ENCODE measurements at regions not wholly inside any gene's neighbourhood (a gene's known extent, or its start where the extent isn't known, plus 50 kb on each side); places are given as distances from the start of the nearest gene placed in this dataset.
A peak's percentile ranks its signal among the peaks of the same experiment; 100 is the strongest.

- Histone ChIP-seq H3K27me3 (replicated peaks in 1 of 4; ENCODE audit: control insufficient read depth in 3 of 4, extremely low read depth in 1 of 4, insufficient read depth in 3 of 4, low read length in 3 of 4) (no peaks in the 10 kb centered on the region), H3K14ac (ENCODE audit: insufficient read length) (no peak overlapping the region), H4K8ac (ENCODE audit: extremely low read depth, insufficient read depth, low read length) (no peak overlapping the region), H2BK5ac (ENCODE audit: low read depth, low read length) (no peak overlapping the region), H2AFZ (ENCODE audit: low read length) (no peak overlapping the region), H2BK120ac (replicated peaks; ENCODE audit: low read depth, low read length) (no peak overlapping the region), H3K9me3 (ENCODE audit: insufficient read depth in 2 of 2, low read depth in 1 of 2, low read length in 1 of 2) (no peaks in the 10 kb centered on the region; a peak in 1 of 4 replicates), H3K36me3 (ENCODE audit: control insufficient read depth in 2 of 4, insufficient read depth in 4 of 4, low read length in 3 of 4) (no peaks in the 10 kb centered on the region), H2BK20ac (ENCODE audit: low read length) (no peak overlapping the region), H3K4me1 (replicated peaks in 1 of 4; ENCODE audit: control insufficient read depth in 3 of 4, insufficient read depth in 4 of 4, low read length in 3 of 4) (peaks cover 0 to 3% (median 0%) of the 10 kb centered on the region in 4 experiments; a peak in 2 of 7 replicates), H3K4ac (replicated peaks; ENCODE audit: insufficient read length, low read depth, low read length) (no peak overlapping the region), H2BK12ac (ENCODE audit: low read depth, low read length) (no peak overlapping the region), H3K4me2 (ENCODE audit: insufficient read depth in 1 of 2, low read depth in 2 of 2, low read length in 2 of 2) (no peak overlapping the region), H3K9ac (replicated peaks in 1 of 4; ENCODE audit: extremely low read depth in 1 of 4, low read depth in 3 of 4, low read length in 3 of 4) (no peak overlapping the region), H3K18ac (ENCODE audit: extremely low read depth, low read length) (no peak overlapping the region), H3K23ac (ENCODE audit: insufficient read length) (no peak overlapping the region), H3K79me1 (ENCODE audit: low read depth, low read length) (no peaks in the 10 kb centered on the region), H4K5ac (ENCODE audit: insufficient read length, low read depth, low read length) (no peak overlapping the region), H4K91ac (replicated peaks; ENCODE audit: insufficient read length, low read length) (no peak overlapping the region), H3K56ac (replicated peaks; ENCODE audit: insufficient read length, low read depth, low read length) (no peak overlapping the region), H3K4me3 (ENCODE audit: extremely low read depth in 1 of 4, insufficient read depth in 2 of 4, low read depth in 3 of 4, low read length in 4 of 4) (no peak overlapping the region), H3K27ac (ENCODE audit: low read depth, low read length) (no peak overlapping the region), H3K79me2 (ENCODE audit: control insufficient read depth in 1 of 2, insufficient read depth in 2 of 2, low read length in 2 of 2) (no peaks in the 10 kb centered on the region), H4K20me1 (replicated peaks in 1 of 2; ENCODE audit: control insufficient read depth in 1 of 2, insufficient read depth in 2 of 2, low read length in 2 of 2) (no peaks in the 10 kb centered on the region), H3K23me2 (ENCODE audit: low read depth, low read length) (no peaks in the 10 kb centered on the region), H2AK5ac (ENCODE audit: low read depth, low read length) (no peak overlapping the region), H2BK15ac (ENCODE audit: low read length) (no peak overlapping the region)
- POLR2A ChIA-PET (ENCODE audit: partially characterized antibody), result no interaction called here
- DNase-seq (ENCODE audit: low read depth in 1 of 2, low spot score in 2 of 2) (peak in 1 of 2 experiments; percentile 7), FAIRE-seq (no peak)
- 76% methylated on average over 2 of the region's 2 CpGs; no CpG with 5 or more reads in 1 of the 2 experiments for WGBS, 2 experiments (ENCODE audit: extremely low coverage in 1 of 2, insufficient coverage in 1 of 2, insufficient read length in 1 of 2, insufficient replicate concordance in 2 of 2, low coverage in 1 of 2, low lambda C conversion rate in 2 of 2, missing lambda C conversion rate in 1 of 2)
- CTCF ChIA-PET (ENCODE audit: partially characterized antibody), result interaction anchor here (1.3 kb wide), 1 partner anchor 10 kb away, joined by 3 read pairs; no protein-coding TSS in a partner anchor
- TF ChIP-seq JUN (IDR thresholded peaks at IDR 0.05; ENCODE audit: low read depth, low read length), result no peak
- no peak for TF ChIP-seq SP4 (IDR thresholded peaks at IDR 0.05; ENCODE audit: low read length)
- no peak for TF ChIP-seq FOSL1 (IDR thresholded peaks at IDR 0.05; ENCODE audit: insufficient read depth, low read depth, low read length)
- TF ChIP-seq BACH1 (IDR thresholded peaks at IDR 0.05; ENCODE audit: low read length), result no peak; the same call in 1 of the 2 replicates
These were observed 208.5 kb upstream of the ROPN1 start for GRCh38 chr3:124200407-124200806.
